ENCODE measurements at regions not wholly inside any gene's neighbourhood (a gene's known extent, or its start where the extent isn't known, plus 50 kb on each side); places are given as distances from the start of the nearest gene placed in this dataset.

- no peak overlapping the region for H3K4me3 ChIP-seq (ENCODE audit: low read depth, low read length)
- DNase-seq (ENCODE audit: low read depth), result peak; percentile 3
- in situ Hi-C loops (cut with HindIII; ENCODE audit: low sequenced_read_pairs), result no loop called here
- TF ChIP-seq CTCF (IDR thresholded peaks at IDR 0.05; ENCODE audit: low read depth, low read length, missing control alignments), result no peak
Measured at GRCh38 chr2:78967294-78967693, 58.2 kb upstream of the REG3G start.

- H3K4me3 ChIP-seq (ENCODE audit: low read depth, low read length), result no peak overlapping the region
- DNase-seq (ENCODE audit: low read depth), result no peak
- TF ChIP-seq CTCF (IDR thresholded peaks at IDR 0.05; ENCODE audit: low read depth, low read length, missing control alignments), result no peak
- in situ Hi-C loops (cut with HindIII; ENCODE audit: low sequenced_read_pairs), result no loop called here
Measured at GRCh38 chr2:78973630-78974029, 51.9 kb upstream of the REG3G start.
